Activated CD4-positive, CD25-positive, alpha-beta regulatory T cell treated with anti-CD3 and anti-CD28 coated beads, Interleukin-2, amount 50 U/mL, for 72 hours (primary cell): ENCODE measurements at regions not wholly inside any gene's neighbourhood (a gene's known extent, or its start where the extent isn't known, plus 50 kb on each side); places are given as distances from the start of the nearest gene placed in this dataset.
"Not testable (repeated sequence)": the region's sequence is repeated elsewhere in the genome, so short reads cannot be mapped to it uniquely, and the experiment has no call there.

Experiments used
- DNase-seq: peaks from one replicate; pipeline ENCODE4 v3.0.0; 2021

DNA sequence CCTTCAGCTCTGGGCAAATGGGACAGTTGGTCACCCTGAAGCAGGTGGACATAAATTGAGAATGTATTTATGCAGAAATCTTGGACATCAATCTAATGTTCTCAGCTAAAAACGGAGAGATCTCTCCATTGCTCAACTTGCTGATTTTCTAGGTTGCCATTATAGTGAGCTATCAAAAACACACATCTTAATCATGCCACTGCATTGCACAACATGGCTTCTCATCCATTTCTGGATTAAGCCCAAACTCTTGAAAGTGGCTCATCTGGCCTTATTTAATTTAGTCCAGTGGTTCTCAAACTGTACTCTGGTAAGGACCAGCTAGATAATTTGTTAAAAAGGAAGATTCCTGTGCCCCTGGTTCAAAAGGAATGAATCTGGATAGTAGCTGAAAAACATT is 324.9 kb upstream of the CITED2 start:
- DNase-seq: no peak

DNA sequence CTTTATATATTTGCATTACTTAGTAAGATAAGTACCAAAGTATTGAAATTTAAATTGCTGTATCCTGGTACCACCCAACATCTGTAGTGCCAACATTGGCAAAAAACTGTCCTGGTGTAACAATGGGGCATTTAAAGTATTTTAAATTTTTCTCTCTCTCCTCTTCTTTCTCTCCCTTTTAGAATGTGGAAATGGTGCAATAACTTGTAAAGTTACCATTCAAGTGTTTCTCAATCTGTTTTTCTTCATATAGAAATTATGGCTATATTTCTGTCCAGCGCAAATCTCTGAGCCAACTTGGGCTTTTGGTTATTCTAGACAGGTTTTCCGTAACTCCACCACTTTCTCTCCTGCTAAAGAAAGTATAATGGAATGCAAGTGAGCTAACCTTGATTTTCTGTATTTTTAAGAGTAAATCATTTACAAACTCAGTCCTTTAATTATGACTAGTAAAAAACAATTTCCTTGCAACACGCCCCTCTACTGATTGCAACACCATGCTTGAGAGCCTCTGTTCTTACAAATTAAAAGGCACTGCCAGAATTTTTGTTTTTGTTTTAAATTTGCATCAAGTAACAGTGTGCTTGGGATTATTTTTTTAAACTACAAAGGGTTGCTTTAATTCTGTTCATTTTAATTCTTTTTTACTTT is 324.2 kb upstream of the CITED2 start:
- DNase-seq: no peak

DNA sequence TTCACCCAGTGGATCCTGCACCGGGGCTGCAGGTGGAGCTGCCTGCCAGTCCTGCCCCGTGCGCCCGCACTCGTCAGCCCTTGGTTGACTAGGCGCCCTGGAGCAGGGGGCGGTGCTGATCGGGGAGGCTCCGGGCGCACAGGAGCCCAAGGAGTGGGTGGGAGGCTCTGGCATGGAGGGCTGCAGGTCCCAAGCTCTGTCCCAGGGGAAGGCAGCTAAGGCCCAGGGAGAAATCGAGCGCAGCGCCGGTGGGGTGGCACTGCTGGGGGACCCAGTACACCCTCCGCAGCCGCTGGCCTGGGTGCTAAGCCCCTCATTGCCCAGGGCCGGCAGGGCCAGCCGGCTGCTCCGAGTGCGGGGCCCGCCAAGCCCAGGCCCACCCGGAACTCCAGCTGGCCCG is 323.4 kb upstream of the CITED2 start:
- not testable (repeated sequence) for DNase-seq

DNA sequence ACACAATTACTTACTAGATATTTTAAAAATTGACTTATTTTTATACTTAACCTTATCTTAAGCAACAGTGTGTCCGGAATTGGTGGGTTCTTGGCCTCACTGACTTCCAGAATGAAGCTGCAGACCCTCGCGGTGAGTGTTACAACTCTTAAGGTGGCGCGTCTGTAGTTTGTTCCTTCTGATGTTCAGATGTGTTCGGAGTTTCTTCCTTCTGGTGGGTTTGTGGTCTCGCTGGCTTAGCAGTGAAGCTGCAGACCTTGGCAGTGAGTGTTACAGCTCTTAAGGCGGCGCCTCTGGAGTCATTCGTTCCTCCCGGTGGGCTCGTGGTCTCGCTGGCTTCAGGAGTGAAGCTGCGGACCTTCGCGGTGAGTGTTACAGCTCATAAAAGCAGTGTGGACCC is 322.5 kb upstream of the CITED2 start:
- DNase-seq: not testable (repeated sequence)

DNA sequence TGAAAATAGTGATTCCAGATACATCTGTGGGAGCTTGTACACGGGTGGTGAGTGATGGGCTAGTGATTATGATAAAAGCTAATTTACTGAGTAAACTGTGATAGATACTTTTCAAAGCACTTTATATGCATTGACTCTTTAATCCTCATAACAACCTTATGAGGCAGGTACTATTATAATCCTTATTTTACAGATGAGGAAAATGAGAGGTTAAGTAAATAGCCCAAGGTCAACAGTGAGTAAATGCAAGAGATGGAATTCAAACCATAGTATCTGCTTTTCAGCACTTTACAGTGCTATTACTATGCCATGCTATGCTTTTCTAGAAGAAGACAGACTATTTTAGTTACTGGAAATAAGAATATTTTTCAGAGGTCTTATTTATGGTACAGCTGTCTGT is 320.9 kb upstream of the CITED2 start:
- DNase-seq: no peak

DNA sequence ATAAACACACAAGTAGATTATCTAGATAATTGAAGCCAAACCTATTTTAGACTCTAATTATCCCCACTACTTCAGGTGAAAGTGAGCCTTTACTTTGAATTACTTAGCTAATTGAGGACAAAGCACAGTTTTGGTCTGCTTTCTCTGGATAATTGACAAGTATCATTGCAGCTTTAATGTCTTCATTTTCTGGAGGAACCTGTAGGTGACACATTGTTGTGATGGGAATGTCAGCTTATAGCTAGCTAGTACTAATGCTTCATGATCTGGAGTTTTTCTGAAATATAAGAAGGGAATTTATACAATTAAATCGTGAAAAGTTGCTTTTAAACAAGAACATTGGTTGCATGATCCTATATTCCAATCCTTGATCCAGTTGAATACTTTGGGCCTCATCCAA is 319.3 kb upstream of the CITED2 start:
- no peak for DNase-seq

DNA sequence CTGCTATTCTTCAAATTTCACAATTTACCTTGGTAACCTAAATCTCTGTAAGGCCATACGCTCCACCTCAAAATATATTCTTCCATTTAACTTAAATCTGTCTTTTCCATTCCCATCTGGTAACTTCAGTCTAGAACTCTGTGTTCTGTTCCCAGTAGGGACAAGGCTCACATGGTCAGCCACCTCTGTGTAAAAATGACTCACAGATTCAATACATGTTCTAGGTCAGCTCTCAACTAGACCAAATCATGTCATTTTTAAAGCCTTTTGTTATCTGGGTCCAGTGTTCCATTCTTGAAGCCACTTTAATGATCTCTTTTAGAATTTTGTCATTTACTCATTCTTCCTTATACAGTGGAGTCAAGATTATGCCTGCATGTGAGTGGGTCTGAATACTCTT is 315.6 kb upstream of the CITED2 start:
- no peak for DNase-seq

DNA sequence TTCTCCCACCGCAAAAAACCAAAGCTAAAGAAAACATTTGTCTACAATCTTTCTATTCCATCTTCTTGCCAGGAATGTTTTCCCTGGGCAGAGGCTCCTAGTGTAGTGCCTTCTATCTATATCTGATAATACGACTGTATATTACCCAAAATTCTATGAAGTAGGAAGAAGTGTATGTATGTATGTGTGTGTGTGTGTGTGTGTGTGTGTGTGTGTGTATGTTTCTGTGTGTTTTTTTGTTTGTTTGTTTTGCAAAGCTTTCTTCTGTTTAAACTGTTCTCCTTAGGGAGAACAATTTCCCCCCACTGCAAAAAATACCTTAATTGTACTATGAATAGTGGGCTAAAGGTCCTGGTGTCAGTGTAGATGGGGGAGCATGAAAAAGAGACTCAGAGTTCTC is 312.6 kb upstream of the CITED2 start:
- no peak for DNase-seq

DNA sequence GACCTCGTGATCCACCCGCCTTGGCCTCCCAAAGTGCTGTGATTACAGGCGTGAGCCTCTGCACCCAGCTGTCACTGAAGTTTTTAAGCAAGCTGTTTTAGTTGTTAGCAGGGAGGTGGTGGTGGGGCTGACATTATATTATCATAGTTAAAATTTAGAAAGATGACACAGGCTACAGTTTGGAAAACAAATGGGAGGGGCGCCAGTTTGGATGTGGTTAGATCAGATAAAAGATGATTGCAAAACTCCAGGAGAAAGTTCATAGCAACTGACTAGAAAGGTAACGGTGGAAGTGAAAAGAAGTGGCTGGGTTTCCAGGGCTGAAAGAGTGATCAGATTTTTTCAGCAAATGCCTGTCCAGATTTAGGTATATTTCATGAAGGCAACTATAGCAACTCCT is 311.9 kb upstream of the CITED2 start:
- DNase-seq: no peak

DNA sequence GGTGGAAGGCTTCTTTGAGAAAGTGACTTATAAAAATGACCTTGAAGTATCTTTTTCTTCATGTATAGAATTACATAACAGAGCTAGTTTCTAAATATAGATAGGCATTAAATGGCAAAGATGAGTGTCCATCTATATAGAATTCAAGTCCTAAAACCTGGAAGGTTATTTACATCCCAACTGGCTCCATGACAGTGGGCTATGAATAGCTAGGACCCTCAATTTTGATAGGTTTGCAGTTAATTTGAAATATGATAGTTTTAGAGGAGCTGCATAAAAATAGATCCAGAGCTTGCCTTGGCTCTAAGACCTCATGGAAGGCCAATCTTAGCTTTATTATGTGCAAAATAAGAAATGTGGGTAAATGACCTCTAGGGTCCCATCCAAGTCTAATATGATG is 310.6 kb upstream of the CITED2 start:
- no peak for DNase-seq

DNA sequence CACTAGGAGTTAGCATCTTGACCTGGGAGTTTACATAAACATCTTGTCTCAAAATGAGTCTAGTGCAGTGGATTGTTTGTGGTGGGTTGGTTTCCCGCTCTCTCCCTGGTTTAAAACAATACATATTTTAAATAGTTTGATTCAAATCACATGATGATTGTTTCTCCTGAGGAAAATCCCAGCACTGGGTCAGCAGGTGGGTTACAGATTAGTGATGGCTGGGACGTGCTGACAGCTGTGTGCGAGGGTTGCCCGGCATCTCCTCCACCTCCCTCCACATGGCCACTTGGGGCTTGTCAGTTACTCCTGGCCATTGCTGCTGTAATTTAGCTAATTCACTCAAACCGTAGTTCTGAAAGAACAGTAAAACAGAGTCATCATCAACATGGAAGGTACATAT is 306.4 kb upstream of the CITED2 start:
- no peak for DNase-seq

DNA sequence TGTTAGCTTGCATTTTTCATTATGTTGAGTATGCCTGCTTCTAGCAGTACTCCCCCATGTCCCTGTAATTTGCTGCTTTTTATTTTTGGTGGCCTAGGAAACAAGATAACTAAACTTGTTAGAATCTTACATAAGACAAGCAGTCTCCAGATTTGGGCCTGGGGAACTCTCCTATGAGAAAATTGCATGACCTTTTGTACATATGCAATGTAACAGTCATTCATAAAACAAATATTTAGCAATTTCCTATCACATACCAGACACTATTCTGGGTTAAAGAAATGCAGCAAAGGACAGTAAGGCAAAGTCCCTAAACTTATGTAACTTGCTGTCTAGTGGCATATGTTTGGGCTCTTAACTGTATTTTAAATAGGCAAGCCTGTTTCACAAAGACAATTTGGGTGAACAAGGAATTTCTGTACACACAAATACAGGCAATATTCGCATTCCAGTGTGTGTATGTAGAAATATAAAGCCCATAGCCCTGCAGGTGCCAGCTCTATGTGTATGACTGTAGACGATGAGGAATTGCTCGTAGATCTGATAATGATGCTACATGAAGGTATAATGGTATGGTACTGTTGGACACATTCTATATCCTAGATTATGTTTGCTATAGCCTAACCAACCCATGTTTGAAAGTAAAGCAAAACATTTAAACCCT is 305.2 kb upstream of the CITED2 start:
- no peak for DNase-seq

DNA sequence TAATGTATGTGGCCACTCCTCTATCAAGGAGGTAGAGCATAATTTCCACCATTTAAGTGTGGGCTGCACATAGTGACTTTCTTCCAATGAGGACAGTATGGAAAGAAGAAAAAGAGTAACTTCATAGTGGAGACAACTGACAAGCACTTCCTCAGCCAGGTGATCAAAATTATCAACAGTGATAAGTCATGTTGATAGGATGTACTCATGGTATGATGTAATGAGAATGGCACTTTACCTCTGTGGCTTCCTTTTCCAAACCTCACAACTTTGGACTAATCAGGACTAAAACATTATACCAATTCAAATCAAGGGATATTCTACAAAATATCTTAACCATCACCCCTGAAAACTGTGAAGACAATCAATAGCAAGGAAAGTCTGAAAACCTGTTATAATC is 302.3 kb upstream of the CITED2 start:
- DNase-seq: no peak

DNA sequence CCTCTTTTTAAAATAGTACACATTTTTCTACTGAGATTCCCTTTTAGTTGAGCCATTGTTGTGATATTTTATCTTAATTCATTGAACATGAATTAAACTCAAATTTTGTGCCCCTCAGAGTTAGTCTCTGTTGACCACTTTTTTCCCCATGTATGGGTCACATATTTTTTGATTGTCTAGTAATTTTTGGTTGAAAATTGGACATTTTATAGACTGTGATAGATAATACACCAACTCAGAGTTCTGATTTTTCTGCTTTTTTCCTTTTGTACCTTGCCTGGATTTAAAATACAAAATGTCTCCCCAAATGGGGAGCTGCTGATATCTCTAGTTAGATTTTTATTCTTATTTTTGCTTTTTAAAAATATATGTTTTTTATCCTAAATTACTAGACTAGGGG is 291.8 kb upstream of the CITED2 start:
- no peak for DNase-seq

DNA sequence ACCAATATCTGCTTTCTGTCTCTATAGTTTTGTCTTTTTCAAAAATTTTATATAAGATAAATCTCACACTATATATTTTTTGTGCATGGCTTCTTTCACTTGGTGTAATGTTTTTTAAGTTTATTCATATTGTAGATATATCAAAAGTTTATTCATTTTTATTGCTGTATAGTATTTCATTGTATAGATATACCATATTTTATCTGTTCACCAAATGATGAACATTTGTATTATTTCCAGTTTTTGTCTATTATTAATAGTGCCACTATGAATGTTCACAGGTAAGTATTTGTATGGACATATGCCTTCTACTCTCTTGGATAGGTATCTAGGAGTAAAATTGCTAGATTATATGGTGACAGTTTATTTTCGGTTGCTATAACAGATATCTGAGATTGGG is 289.5 kb upstream of the CITED2 start:
- no peak for DNase-seq

DNA sequence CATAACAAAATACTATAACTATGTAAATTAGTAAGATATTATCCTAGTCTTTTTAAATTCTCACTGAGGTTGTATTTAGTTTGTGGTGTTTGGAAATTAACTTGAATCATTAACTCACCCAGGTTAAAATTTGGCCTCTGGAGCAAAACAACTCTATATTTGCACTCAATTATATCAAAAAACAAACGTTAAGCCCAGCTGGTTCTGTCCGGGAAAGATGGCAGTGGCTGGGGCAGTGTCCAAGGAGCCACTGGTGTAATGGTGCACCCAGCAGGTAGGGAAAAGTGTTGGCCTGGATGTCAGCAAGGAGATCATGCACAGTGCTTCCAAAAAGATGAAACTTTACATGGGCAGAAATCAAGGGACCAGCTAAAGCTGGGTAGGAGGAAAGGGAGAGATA is 285.3 kb upstream of the CITED2 start:
- no peak for DNase-seq

DNA sequence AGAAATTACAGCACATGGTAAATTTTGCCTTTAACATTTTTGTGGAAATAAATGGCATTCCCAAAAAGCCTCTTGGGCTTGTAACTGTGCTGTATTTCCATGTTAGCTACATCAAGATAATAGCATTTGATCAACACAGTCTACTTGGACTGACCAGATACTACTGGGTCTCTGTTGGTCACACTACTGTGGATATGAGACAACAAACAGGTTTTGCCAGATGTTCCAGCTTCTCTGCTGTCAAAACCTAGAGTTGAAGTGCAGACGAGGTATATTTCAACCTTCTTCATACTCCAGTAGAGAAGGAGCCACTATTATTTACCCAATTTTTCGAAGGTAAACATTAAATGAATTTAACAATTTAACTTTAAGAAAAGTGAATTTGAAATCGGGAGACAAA is 284.7 kb upstream of the CITED2 start:
- no peak for DNase-seq

DNA sequence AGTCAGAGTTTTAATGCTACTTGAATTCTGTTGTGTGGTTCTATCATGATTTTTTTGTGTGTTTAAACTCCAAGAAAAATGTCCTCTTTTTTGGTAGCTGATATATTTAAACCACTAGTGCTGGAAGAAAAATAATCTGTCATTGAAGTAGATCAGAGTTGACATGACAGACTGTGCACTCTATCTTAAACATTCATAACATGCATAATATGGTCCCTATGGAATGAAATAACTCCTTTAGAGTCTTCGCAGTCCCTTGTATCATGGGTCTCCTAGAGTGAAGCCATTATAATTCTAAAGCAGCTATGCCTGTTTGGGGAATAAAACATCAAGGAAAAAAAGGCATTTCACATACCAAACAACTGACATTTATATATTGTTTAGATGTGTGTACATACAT is 282.7 kb upstream of the CITED2 start:
- no peak for DNase-seq

DNA sequence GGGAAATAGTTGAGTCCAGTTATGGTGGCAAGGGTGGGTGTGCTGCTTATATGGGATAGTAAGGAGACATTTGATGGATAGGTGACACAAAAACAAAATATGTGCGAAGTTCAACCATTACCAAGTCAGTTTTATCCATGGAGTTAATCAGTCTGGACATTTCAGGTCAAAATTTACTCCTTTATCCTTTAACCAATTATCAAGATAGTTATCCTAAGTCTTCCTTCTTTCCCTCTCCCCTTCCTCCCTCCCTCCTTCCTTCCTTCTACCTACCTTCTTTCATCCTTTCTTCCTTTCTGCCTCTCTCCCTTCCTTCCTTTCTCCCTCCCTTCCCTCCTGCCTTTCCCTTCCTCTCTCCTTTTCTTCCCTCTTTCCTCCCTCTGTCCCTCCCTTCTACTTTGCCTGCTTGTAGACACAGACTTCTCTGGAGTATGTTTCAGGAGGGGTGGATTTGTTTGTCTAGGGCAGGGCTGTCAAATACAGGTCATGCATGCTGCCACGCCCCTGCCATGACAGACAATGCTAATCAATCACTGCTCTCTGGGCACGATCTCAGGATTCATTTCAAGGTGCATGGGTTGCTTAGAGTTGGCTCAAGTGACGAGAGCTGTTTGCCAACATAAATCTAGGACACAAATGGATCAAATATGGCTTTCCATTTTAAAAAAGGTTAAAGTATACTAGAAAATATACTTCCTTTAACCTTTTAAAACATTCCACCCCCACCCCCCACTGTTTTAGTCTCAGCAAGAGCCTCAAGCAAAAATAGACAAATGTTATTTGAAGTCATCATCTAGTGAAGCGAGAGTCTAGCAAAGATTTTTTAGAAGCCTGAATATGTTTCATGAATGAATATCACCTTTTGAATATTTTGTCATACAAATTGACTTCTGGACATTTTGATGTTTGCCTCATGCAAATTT is 281.6 kb upstream of the CITED2 start:
- DNase-seq: no peak

DNA sequence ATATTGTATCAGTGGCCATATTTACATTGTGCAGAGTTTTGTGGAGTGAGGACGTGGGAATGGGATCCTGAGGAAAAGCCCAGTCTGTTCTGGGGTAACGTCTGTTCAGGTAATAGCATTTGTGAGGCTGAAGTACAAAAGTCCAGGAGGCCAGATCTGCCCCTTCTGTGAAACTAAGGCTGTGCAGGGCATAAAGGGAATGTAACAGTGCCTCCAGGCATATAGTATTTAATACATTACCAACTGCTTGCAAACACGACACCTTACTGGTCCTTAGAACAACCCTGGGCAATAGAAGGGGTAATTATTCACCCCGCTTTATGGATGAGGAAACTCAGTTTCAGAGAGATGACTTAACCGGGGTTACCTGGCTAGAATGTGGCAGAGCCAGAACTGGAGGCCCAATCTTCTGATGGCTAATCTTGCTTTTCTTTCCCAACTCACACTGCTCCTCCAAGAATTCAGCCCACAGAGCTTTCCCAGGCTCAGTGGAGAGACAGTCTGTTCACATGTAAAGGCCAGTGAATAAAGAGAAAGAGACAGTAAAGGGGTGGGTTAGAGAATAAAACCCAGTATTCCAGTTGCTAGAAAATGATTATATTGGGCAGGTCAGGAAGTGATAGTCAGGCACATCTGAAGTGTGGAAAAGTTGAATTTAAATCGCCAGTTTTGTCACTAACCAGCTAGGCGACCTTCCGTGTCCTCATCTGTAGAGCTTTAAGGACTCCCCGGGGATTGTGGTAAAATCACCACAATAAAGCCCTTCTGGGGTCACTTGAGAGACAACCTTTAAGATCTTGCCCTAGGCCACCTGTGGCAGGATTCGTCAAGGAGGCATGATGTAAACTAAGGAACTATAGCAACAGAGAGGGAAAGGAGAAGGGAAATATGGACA is 280.7 kb upstream of the CITED2 start:
- DNase-seq: no peak

DNA sequence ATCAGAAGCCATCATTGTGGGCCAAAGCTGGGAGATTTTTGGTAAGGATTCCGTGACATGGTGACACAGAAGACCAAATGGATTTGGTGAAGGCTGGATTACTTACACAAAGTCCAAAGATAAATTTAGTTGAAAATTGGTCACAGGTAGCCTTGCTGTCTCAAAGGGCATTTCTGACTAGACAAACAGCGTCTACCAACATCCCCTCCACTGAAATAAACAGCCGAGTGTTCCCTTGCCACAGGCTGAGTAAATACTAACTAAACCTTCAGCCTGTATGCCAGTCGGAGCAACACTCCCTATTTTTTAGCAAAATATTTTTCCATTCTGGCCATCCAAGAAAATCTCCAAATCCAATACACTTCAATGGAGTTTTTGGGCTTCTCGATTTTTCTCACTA is 279.9 kb upstream of the CITED2 start:
- DNase-seq: no peak

DNA sequence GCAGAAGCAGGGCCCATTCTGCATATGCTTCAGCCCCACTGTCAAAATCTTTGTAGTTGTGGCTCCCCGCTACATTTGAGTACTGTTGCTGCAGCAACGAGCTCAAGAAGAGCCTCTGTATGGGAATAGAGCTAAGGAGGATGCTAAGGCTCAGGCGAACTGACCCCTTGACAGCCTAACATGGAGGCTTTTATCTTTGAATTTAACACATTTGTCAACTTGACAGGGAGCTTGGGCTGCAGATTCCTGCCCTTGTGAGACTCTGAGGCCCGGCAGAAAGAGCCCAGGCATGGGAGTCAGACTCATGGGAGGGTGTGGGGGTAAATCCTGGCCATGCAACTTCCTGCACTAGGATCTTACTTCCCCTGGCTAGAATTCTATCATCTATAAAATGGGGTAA is 278.7 kb upstream of the CITED2 start:
- no peak for DNase-seq

DNA sequence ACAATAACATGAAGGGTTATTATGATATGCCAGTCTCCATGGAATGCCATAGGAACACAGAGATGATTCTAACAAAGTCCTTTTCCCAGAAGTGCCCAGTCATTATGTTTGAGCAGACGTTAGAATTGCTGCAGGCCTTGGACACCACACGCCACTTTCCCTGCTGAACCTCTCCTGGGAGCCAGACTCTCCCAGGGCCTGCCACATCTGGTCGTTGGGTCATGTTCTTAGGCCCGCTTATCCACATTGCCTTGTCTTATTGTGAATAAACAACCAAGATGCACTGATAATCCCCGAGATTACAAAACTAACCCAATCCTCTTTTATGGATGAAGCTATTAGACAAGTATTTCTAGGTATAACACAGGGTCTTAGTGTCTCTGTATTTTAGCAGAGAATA is 276.5 kb upstream of the CITED2 start:
- DNase-seq: no peak
